Esophagus muscularis mucosa (tissue), 4 donors: ENCODE measurements at regions not wholly inside any gene's neighbourhood (a gene's known extent, or its start where the extent isn't known, plus 50 kb on each side); places are given as distances from the start of the nearest gene placed in this dataset.
"Not testable (repeated sequence)": the region's sequence is repeated elsewhere in the genome, so short reads cannot be mapped to it uniquely, and the experiment has no call there.

Experiments used
- DNase-seq: peaks from one replicate; pipeline ENCODE4 v3.0.0-alpha.2; 2017; ENCODE audit errors: extremely low spot score
- H3K27ac ChIP-seq, 4 donors: fragments of 200-600 bp; sonication (generic); replicated peaks in 1 of 4; 1 replicate in 3 of 4; 2 replicates in 1 of 4; pipeline ENCODE4 v1.5.1; 2016 to 2019; ENCODE audit warnings: mild to moderate bottlenecking in 1 of 4
- H3K27me3 ChIP-seq, 4 donors: fragments of 200-600 bp; sonication (generic); one replicate each; pipeline versions ENCODE4 v1.5.1 to v1.6.0; 2016 to 2019
- H3K36me3 ChIP-seq, 4 donors: fragments of 200-600 bp; sonication (generic); one replicate each; pipeline ENCODE4 v1.5.1; 2016 to 2019
- H3K4me1 ChIP-seq, 4 donors: fragments of 200-600 bp; sonication (generic); one replicate each; pipeline ENCODE4 v1.5.1; 2016 to 2019
- H3K4me3 ChIP-seq, 4 donors: fragments of 200-600 bp; sonication (generic); 1 replicate in 2 of 4; 2 replicates in 2 of 4; pipeline ENCODE4 v1.5.1; 2016 to 2019; ENCODE audit warnings: mild to moderate bottlenecking in 4 of 4, moderate library complexity in 1 of 4
- H3K9me3 ChIP-seq, 4 donors: fragments of 200-600 bp; sonication (generic); 1 replicate in 3 of 4; 2 replicates in 1 of 4; pipeline ENCODE4 v1.5.1; 2016 to 2019
- CTCF ChIP-seq, 3 experiments: fragments of 200-600 bp in 2 of 3; fragments of 450-650 bp in 1 of 3; sonication (generic) in 2 of 3; IDR thresholded peaks; one replicate each; pipeline ENCODE4 v1.5.1; 2017 to 2019; ENCODE audit warnings: antibody characterized with exemption in 3 of 3, mild to moderate bottlenecking in 2 of 3, moderate library complexity in 1 of 3
- EP300 ChIP-seq: sonication (generic); formaldehyde crosslinking; IDR thresholded peaks from one replicate; pipeline ENCODE4 v1.6.1; 2017; ENCODE audit warnings: antibody characterized with exemption
- POLR2A ChIP-seq: fragments of 450-650 bp; IDR thresholded peaks from one replicate; pipeline ENCODE4 v1.6.1; 2017; ENCODE audit warnings: antibody characterized with exemption, moderate library complexity, mild to moderate bottlenecking, low read depth
- POLR2AphosphoS5 ChIP-seq, 2 donors: sonication (generic); formaldehyde crosslinking; IDR thresholded peaks; one replicate each; pipeline ENCODE4 v1.6.1; 2017; ENCODE audit warnings: antibody characterized with exemption in 2 of 2
- whole genome bisulfite sequencing: methylation state at CpG from one replicate; pipeline ENCODE4 v1.1.5; 2018; 5-methylcytosine and 5-hydroxymethylcytosine counted together
- intact Hi-C: fragments of 100-400 bp; cut with DNase I; formaldehyde crosslinking; loops from one replicate; pipeline ENCODE4 v1.15.1; 2023

DNA sequence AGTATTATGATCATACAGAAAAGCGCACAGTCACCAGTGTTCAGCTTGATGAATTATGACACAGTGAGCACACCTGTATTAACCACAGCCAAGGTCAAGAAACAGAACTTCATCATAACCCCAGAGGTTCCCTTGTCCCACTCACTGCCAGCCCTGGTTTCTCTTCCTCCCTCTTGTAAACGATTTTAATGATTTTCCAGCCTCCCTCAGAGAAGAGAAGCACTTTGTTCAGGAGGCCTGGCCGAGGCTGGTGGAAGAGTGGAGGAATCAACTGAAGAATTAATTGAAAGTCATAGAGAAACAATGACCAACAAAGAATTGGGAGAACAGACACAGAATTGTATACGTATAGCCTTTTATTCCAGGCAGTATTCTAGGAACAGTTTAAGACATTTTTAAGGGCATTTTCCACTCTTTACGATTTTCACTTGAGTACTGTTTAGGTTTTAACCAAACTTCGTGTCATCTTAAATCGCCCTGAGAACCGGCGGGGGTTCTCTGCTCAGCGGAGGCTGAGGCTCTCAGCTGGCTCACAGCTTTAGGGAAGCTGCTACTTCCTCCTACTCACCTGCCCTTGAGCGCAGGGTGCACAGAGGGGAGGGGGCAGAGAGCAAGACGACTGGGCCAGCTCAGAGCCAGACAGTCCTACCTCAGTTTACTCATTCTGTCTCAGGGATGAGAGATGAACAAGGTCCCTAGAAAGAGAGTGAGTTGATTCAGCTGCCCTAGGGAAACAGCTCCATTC, 108.6 kb downstream of the AKAP11 start:
- intact Hi-C loops = no loop called here
- no peak overlapping the region for H3K4me3 ChIP-seq
- WGBS = 58% methylated on average over 12 of the region's 12 CpGs
- no peak for TF ChIP-seq EP300
- TF ChIP-seq CTCF (IDR thresholded peaks at IDR 0.05) = no peak
- TF ChIP-seq POLR2A = no peak
- TF ChIP-seq POLR2AphosphoS5 (IDR thresholded peaks at IDR 0.05) = no peak
- H3K4me1 ChIP-seq = no peaks in the 10 kb centered on the region
- no peaks in the 10 kb centered on the region for H3K36me3 ChIP-seq
- H3K27ac ChIP-seq = no peak overlapping the region
- DNase-seq = peak; percentile 53
- no peaks in the 10 kb centered on the region for H3K27me3 ChIP-seq
- no peaks in the 10 kb centered on the region for H3K9me3 ChIP-seq

DNA sequence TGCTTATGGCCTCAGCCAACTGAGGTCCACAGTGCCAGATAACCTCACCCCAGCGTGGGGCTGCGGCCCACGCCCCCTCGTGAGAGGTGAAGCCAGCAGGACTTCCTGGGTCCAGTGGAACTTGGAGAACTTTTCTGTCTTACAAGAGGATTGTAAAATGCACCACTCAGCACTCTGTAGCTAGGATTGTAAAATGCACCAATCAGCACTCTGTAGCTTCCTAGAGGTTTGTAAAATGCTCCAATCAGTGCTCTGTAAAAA, 109.1 kb downstream of the AKAP11 start:
- Histone ChIP-seq H3K4me1 (no peaks in the 10 kb centered on the region), H3K36me3 (no peaks in the 10 kb centered on the region), H3K4me3 (no peak overlapping the region), H3K27ac (no peak overlapping the region), H3K27me3 (no peaks in the 10 kb centered on the region), H3K9me3 (no peaks in the 10 kb centered on the region)
- DNase-seq = peak; percentile 60
- WGBS = 94% methylated on average over 4 of the region's 4 CpGs
- no peak for TF ChIP-seq POLR2AphosphoS5 (IDR thresholded peaks at IDR 0.05)
- TF ChIP-seq CTCF (IDR thresholded peaks at IDR 0.05) = no peak
- no peak for TF ChIP-seq EP300
- TF ChIP-seq POLR2A = no peak
- intact Hi-C loops = no loop called here

- H3K9me3 ChIP-seq, intact Hi-C loops: not testable (repeated sequence)
- WGBS = 92% methylated on average over 8 of the region's 8 CpGs
Observed at GRCh38 chr13:42381426-42381825, 109.5 kb downstream of the AKAP11 start.

DNA sequence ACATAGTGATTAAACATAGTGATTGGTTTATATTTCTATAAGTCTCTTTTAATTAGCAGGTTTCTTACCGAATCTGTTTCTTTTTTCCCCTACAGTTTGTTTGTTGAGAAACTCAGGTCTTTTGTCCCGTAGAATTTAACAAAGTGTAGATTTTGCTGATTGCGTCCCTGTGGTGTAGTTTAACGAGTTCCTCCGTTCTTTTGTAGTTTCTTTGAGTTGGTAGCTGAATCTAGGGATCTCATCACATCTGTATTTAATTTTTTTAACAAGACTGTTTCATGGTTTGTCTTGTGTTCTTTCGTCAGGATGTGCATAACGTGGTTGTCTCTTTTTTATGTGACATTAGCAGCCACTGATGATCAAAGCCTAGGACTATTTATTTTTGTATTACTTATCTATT, 111.1 kb downstream of the AKAP11 start:
- WGBS = 92% methylated on average over 7 of the region's 7 CpGs
- Histone ChIP-seq H3K27me3 (no peaks in the 10 kb centered on the region), H3K27ac (no peak overlapping the region), H3K4me3 (no peak overlapping the region), H3K9me3 (no peaks in the 10 kb centered on the region), H3K4me1 (no peaks in the 10 kb centered on the region), H3K36me3 (no peaks in the 10 kb centered on the region)
- TF ChIP-seq EP300 (no peak), CTCF (IDR thresholded peaks at IDR 0.05) (no peak), POLR2AphosphoS5 (IDR thresholded peaks at IDR 0.05) (no peak), POLR2A (no peak)
- DNase-seq = no peak
- intact Hi-C loops = no loop called here

More at GRCh38 chr13:42381426-42381825, 109.5 kb downstream of the AKAP11 start:
- H3K4me3 ChIP-seq, H3K4me1 ChIP-seq, DNase-seq, H3K36me3 ChIP-seq, H3K27ac ChIP-seq, H3K27me3 ChIP-seq: not testable (repeated sequence)

GRCh38 chr13:42384265-42384664, 112.3 kb downstream of the AKAP11 start:
- Histone ChIP-seq H3K9me3 (no peaks in the 10 kb centered on the region), H3K27me3 (no peaks in the 10 kb centered on the region), H3K4me1 (no peaks in the 10 kb centered on the region), H3K36me3 (no peaks in the 10 kb centered on the region), H3K4me3 (no peak overlapping the region), H3K27ac (no peak overlapping the region)
- intact Hi-C loops = no loop called here
- DNase-seq = peak; percentile 45
- 92% methylated on average over 3 of the region's 3 CpGs for WGBS
- TF ChIP-seq CTCF (IDR thresholded peaks at IDR 0.05) (no peak), EP300 (no peak), POLR2AphosphoS5 (IDR thresholded peaks at IDR 0.05) (no peak), POLR2A (no peak)
